Vagina (tissue), 2 donors: ENCODE measurements at regions not wholly inside any gene's neighbourhood (a gene's known extent, or its start where the extent isn't known, plus 50 kb on each side); places are given as distances from the start of the nearest gene placed in this dataset.

ENCODE experiments used
- DNase-seq, 2 donors: peaks; one replicate each; pipeline ENCODE4 v3.0.0-alpha.2; 2017; ENCODE audit errors: extremely low spot score in 2 of 2
- H3K27ac ChIP-seq: fragments of 200-600 bp; sonication (generic); one replicate; pipeline ENCODE4 v1.5.1; 2019
- H3K27me3 ChIP-seq: fragments of 200-600 bp; sonication (generic); one replicate; pipeline ENCODE4 v1.5.1; 2019
- H3K36me3 ChIP-seq, 2 donors: fragments of 200-600 bp; sonication (generic); one replicate each; pipeline ENCODE4 v1.5.1; 2017 to 2019
- H3K4me1 ChIP-seq: fragments of 200-600 bp; sonication (generic); one replicate; pipeline ENCODE4 v1.5.1; 2019
- H3K4me3 ChIP-seq, 2 donors: fragments of 200-600 bp; sonication (generic); 1 replicate in 1 of 2; 2 replicates in 1 of 2; pipeline ENCODE4 v1.5.1; 2016 to 2019
- H3K9me3 ChIP-seq: fragments of 200-600 bp; sonication (generic); one replicate; pipeline ENCODE4 v1.5.1; 2019
- POLR2A ChIP-seq, 2 donors: fragments of 450-650 bp; IDR thresholded peaks; one replicate each; pipeline ENCODE4 v1.6.1; 2017; ENCODE audit warnings: antibody characterized with exemption in 2 of 2, mild to moderate bottlenecking in 2 of 2, moderate library complexity in 2 of 2
- POLR2AphosphoS5 ChIP-seq, 2 donors: sonication (generic); formaldehyde crosslinking; IDR thresholded peaks; one replicate each; pipeline ENCODE4 v1.9.0; 2017; ENCODE audit warnings: antibody characterized with exemption in 2 of 2, mild to moderate bottlenecking in 2 of 2, low read depth in 1 of 2; ENCODE audit not compliant: insufficient read depth in 1 of 2
- intact Hi-C: fragments of 100-400 bp; cut with DNase I; formaldehyde crosslinking; loops from one replicate; pipeline ENCODE4 v1.15.1; 2023
- TF ChIP-seq, protein P1 (sequence below), 3 experiments: fragments of 450-650 bp in 2 of 3; fragments of 200-600 bp in 1 of 3; sonication (generic) in 1 of 3; IDR thresholded peaks; one replicate each; pipeline ENCODE4 v1.5.1; 2017 to 2019; ENCODE audit warnings: antibody characterized with exemption in 3 of 3, mild to moderate bottlenecking in 2 of 3, moderate library complexity in 2 of 3

DNA sequence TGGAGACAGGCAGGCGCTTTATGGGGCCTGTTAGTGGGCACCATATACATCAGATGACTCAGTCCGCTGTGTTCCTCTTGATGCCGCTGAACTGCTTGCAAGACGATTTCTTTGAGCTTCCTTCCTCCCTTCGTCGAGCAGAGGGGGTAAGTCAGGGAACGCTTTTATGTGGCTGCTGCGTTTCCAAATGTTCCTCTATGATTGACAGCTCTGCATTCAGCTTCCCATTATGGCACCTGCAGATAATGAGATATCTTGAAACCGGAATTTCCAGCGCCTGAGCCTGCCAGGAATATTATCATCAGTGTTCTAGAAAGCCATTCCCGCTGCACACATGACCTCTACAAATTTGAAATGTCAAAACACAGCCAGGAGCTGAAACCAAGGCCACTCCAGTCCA, 257.0 kb downstream of the TSHZ3 start:
- DNase-seq, result no peak
- H3K27ac ChIP-seq, result no peak overlapping the region
- intact Hi-C loops, result no loop called here

DNA sequence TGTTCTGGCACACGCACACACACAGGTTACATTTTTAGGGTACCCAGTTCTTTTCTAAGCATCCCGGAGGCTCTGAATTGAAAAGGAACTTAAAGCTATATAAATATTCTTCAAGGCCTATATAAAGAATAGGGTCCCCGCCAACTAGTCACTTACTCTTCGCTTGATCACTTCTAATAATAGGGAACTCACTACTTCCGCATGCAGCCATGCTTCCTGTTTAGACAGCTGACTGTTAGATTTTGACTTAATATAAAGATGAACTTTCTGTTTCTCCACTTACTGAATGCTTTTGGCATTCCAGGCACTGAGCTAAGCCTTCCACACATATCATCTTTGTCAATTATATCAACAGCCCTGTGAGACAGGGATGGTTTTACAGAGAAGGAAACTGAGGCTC, 259.6 kb downstream of the TSHZ3 start:
- Histone ChIP-seq H3K9me3 (no peaks in the 10 kb centered on the region), H3K27ac (no peak overlapping the region)
- TF ChIP-seq POLR2A (IDR thresholded peaks at IDR 0.05) (no peak), POLR2AphosphoS5 (IDR thresholded peaks at IDR 0.05; ENCODE audit: insufficient read depth in 1 of 2, low read depth in 1 of 2) (no peak)
- TF ChIP-seq, protein P1, sequence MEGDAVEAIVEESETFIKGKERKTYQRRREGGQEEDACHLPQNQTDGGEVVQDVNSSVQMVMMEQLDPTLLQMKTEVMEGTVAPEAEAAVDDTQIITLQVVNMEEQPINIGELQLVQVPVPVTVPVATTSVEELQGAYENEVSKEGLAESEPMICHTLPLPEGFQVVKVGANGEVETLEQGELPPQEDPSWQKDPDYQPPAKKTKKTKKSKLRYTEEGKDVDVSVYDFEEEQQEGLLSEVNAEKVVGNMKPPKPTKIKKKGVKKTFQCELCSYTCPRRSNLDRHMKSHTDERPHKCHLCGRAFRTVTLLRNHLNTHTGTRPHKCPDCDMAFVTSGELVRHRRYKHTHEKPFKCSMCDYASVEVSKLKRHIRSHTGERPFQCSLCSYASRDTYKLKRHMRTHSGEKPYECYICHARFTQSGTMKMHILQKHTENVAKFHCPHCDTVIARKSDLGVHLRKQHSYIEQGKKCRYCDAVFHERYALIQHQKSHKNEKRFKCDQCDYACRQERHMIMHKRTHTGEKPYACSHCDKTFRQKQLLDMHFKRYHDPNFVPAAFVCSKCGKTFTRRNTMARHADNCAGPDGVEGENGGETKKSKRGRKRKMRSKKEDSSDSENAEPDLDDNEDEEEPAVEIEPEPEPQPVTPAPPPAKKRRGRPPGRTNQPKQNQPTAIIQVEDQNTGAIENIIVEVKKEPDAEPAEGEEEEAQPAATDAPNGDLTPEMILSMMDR (IDR thresholded peaks at IDR 0.05), result no peak

More for the DNA sequence above, 257.0 kb downstream of the TSHZ3 start:
- Histone ChIP-seq H3K27me3 (no peaks in the 10 kb centered on the region), H3K9me3 (no peaks in the 10 kb centered on the region), H3K4me1 (no peaks in the 10 kb centered on the region), H3K36me3 (no peaks in the 10 kb centered on the region), H3K4me3 (no peak overlapping the region)
- TF ChIP-seq POLR2AphosphoS5 (IDR thresholded peaks at IDR 0.05; ENCODE audit: insufficient read depth in 1 of 2, low read depth in 1 of 2) (no peak), POLR2A (IDR thresholded peaks at IDR 0.05) (no peak)
- TF ChIP-seq, protein P1 (IDR thresholded peaks at IDR 0.05), result no peak

DNA sequence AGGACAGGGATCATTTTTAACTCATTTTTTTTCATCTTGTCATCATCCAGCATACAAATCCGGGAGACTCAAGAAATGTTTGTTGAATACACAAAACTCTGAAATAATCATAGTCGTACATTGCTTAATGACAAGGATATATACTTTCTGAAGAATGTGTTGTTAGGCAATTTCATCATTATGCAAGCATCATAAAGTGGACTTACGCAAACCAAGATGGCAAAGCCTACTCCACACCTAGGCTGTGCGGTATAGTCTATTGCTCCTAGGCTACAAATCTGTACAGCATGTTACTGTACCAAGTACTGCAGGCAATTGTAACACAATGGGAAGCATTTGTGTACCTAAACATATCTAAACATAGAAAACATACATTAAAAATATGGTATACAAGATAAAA, 264.1 kb downstream of the TSHZ3 start:
- Histone ChIP-seq H3K27ac (no peak overlapping the region), H3K9me3 (no peaks in the 10 kb centered on the region), H3K36me3 (no peaks in the 10 kb centered on the region), H3K4me3 (no peak overlapping the region), H3K27me3 (no peaks in the 10 kb centered on the region), H3K4me1 (no peaks in the 10 kb centered on the region)
- DNase-seq, result no peak
- TF ChIP-seq, protein P1 (IDR thresholded peaks at IDR 0.05), result no peak
- TF ChIP-seq POLR2AphosphoS5 (IDR thresholded peaks at IDR 0.05; ENCODE audit: insufficient read depth in 1 of 2, low read depth in 1 of 2) (no peak), POLR2A (IDR thresholded peaks at IDR 0.05) (no peak)
- intact Hi-C loops, result no loop called here

More for the DNA sequence above, 259.6 kb downstream of the TSHZ3 start:
- no peak for DNase-seq
- Histone ChIP-seq H3K4me1 (no peaks in the 10 kb centered on the region), H3K4me3 (no peak overlapping the region), H3K36me3 (no peaks in the 10 kb centered on the region), H3K27me3 (no peaks in the 10 kb centered on the region)
- intact Hi-C loops, result no loop called here

DNA sequence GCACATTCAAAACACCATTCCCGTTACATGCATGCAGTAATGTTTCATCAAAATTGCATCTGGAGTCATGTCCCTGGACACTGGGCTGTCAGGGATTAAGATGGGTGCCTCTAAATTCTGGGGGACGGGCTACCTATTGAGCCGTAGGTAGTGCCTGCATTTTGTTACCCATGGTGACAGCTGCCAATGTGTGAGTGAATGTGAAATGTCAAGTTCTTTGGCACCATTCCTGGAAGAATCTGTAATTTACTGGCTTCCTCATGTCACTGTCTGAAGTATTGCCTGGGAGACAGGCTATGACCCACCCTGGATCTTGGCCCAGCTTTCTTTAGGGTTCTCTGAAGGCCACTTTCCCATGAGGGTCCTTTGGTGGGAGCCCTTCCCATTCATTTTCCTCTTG, 266.1 kb downstream of the TSHZ3 start:
- H3K9me3 ChIP-seq, result no peaks in the 10 kb centered on the region
- H3K27ac ChIP-seq, result no peak overlapping the region
- TF ChIP-seq, protein P1 (IDR thresholded peaks at IDR 0.05), result no peak
- TF ChIP-seq POLR2AphosphoS5 (IDR thresholded peaks at IDR 0.05; ENCODE audit: insufficient read depth in 1 of 2, low read depth in 1 of 2) (no peak), POLR2A (IDR thresholded peaks at IDR 0.05) (no peak)
- no peak for DNase-seq
- no peaks in the 10 kb centered on the region for H3K4me1 ChIP-seq
- H3K27me3 ChIP-seq, result no peaks in the 10 kb centered on the region
- H3K4me3 ChIP-seq, result no peak overlapping the region
- intact Hi-C loops, result no loop called here
- no peaks in the 10 kb centered on the region for H3K36me3 ChIP-seq

DNA sequence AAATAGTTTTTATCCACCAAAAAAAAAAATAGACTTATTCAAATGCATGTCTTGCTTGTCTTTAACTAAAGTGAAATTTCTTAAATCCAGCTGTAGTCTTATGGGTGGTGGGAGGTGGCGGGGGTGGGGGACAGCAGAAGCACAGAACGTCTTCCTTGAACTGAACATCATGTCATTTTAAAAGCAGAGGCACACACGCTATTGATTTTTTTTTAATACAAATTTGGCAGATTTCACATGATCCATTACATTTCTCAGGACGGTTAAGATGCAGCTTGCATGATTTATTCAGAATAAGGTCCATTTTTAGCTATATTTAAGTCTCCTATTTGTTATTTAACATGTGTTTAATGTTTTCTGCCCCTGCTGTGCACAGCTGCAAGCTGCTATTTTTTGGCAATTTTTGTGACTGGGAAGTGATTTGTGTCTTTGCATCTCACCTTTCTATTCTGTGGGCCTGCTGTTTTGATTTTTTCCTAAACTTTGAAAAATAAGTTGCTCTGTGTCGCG, 274.0 kb downstream of the TSHZ3 start:
- TF ChIP-seq POLR2A (IDR thresholded peaks at IDR 0.05) (no peak), POLR2AphosphoS5 (IDR thresholded peaks at IDR 0.05; ENCODE audit: insufficient read depth in 1 of 2, low read depth in 1 of 2) (no peak)
- TF ChIP-seq, protein P1 (IDR thresholded peaks at IDR 0.05), result no peak
- DNase-seq, result no peak
- H3K4me1 ChIP-seq, result no peaks in the 10 kb centered on the region
- no peak overlapping the region for H3K4me3 ChIP-seq
- intact Hi-C loops, result no loop called here
- no peaks in the 10 kb centered on the region for H3K36me3 ChIP-seq
- no peak overlapping the region for H3K27ac ChIP-seq
- no peaks in the 10 kb centered on the region for H3K27me3 ChIP-seq
- H3K9me3 ChIP-seq, result no peaks in the 10 kb centered on the region
